PFSK-1 (cell line): ENCODE measurements at regions not wholly inside any gene's neighbourhood (a gene's known extent, or its start where the extent isn't known, plus 50 kb on each side); places are given as distances from the start of the nearest gene placed in this dataset.

Experiments
- FOXP2 ChIP-seq: optimal IDR thresholded peaks from 2 replicates; pipeline ENCODE3; 2011; ENCODE audit warnings: borderline replicate concordance, control low read depth, inconsistent platforms; ENCODE audit not compliant: insufficient read depth; ENCODE audit errors: extremely low read length, extremely low read depth
- POLR2AphosphoS5 ChIP-seq: IDR thresholded peaks from 2 replicates; pipeline ENCODE4 v1.6.1; 2012; ENCODE audit warnings: low read depth, mild to moderate bottlenecking, control low read depth, low read length, moderate library complexity
- SIN3A ChIP-seq: IDR thresholded peaks from 2 replicates; pipeline ENCODE4 v1.6.1; 2012; ENCODE audit warnings: mild to moderate bottlenecking, low read length, moderate library complexity, borderline replicate concordance; ENCODE audit not compliant: insufficient read depth
- TAF1 ChIP-seq: IDR thresholded peaks from 2 replicates; pipeline ENCODE4 v1.6.1; 2012; ENCODE audit warnings: low read length, control low read depth, borderline replicate concordance; ENCODE audit not compliant: insufficient read depth
- TF ChIP-seq, protein P1 (sequence below), 2 experiments: IDR thresholded peaks; 2 replicates each; pipeline versions ENCODE4 v1.6.1 to v1.8.0; 2011 to 2012; ENCODE audit warnings: low read depth in 2 of 2, low read length in 2 of 2, control low read depth in 1 of 2, inconsistent platforms in 1 of 2, mild to moderate bottlenecking in 1 of 2, moderate library complexity in 1 of 2; ENCODE audit not compliant: insufficient read depth in 1 of 2

DNA sequence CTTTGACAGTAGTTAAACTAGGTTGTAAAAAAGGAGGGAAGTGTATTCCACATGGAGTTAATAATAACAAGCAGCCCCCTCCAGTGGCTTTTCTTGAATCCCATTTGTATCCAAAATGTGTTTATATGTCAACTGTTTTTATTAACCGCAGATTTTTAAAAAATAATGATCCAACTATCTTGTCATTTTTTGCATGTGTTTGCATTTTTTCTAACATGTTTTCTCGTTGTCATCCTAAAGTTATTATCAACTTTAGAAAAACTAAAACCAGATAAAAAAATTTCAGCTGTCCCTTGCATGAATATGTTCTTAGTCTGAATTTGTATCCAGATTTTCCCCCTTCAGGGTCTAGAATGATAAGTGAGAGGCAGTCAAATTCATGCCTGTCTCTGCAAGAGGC lies 1063.3 kb downstream of the BCL11A start:
- no peak for TF ChIP-seq SIN3A
- no peak for TF ChIP-seq FOXP2

DNA sequence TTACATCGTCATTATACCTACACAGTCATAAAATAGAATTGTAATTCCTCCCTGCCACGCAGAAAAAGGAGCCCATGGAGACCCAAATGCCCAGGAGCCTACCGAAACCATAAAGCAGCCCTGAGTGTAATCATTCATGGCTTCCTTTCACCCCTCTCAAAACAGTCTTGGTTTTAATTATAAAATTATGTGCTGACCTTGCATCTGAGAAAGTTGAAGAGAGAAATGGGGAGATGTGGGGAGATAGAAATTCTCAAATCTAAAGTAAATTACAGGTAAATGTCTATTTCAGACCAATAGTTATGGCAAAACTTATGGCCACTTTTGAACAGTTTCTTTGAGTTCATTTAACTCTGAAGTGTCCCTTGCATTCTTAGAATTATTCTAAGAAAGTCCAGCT lies 1068.8 kb downstream of the BCL11A start:
- TF ChIP-seq, protein P1, sequence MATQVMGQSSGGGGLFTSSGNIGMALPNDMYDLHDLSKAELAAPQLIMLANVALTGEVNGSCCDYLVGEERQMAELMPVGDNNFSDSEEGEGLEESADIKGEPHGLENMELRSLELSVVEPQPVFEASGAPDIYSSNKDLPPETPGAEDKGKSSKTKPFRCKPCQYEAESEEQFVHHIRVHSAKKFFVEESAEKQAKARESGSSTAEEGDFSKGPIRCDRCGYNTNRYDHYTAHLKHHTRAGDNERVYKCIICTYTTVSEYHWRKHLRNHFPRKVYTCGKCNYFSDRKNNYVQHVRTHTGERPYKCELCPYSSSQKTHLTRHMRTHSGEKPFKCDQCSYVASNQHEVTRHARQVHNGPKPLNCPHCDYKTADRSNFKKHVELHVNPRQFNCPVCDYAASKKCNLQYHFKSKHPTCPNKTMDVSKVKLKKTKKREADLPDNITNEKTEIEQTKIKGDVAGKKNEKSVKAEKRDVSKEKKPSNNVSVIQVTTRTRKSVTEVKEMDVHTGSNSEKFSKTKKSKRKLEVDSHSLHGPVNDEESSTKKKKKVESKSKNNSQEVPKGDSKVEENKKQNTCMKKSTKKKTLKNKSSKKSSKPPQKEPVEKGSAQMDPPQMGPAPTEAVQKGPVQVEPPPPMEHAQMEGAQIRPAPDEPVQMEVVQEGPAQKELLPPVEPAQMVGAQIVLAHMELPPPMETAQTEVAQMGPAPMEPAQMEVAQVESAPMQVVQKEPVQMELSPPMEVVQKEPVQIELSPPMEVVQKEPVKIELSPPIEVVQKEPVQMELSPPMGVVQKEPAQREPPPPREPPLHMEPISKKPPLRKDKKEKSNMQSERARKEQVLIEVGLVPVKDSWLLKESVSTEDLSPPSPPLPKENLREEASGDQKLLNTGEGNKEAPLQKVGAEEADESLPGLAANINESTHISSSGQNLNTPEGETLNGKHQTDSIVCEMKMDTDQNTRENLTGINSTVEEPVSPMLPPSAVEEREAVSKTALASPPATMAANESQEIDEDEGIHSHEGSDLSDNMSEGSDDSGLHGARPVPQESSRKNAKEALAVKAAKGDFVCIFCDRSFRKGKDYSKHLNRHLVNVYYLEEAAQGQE (IDR thresholded peaks at IDR 0.05; ENCODE audit: insufficient read depth in 1 of 2, low read depth in 2 of 2, low read length in 2 of 2), result no peak
- TF ChIP-seq TAF1, result no peak
- TF ChIP-seq SIN3A, result no peak
- no peak for TF ChIP-seq POLR2AphosphoS5
- no peak for TF ChIP-seq FOXP2

DNA sequence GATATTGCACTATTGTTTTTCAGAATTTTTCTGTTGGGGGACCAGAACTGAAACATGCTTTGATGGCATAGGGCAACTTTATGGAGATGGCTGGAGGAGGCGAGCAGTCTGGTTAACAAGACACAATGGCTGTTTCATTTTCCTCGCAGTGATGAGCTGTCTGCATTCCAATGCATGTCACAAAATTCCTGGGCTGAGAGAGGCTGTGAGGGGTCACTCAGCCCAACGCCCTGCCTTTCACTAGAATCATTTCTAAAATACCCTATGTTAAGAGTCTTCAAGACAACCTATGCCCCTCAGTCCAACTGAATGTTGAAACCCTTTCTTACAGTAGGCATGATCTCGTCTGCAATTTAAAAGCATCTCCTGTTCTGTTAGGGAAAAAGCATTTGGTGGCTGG lies 1090.0 kb downstream of the BCL11A start:
- TF ChIP-seq TAF1 (no peak), SIN3A (no peak), FOXP2 (no peak), POLR2AphosphoS5 (no peak)
- TF ChIP-seq, protein P1 (IDR thresholded peaks at IDR 0.05; ENCODE audit: insufficient read depth in 1 of 2, low read depth in 2 of 2, low read length in 2 of 2), result no peak

DNA sequence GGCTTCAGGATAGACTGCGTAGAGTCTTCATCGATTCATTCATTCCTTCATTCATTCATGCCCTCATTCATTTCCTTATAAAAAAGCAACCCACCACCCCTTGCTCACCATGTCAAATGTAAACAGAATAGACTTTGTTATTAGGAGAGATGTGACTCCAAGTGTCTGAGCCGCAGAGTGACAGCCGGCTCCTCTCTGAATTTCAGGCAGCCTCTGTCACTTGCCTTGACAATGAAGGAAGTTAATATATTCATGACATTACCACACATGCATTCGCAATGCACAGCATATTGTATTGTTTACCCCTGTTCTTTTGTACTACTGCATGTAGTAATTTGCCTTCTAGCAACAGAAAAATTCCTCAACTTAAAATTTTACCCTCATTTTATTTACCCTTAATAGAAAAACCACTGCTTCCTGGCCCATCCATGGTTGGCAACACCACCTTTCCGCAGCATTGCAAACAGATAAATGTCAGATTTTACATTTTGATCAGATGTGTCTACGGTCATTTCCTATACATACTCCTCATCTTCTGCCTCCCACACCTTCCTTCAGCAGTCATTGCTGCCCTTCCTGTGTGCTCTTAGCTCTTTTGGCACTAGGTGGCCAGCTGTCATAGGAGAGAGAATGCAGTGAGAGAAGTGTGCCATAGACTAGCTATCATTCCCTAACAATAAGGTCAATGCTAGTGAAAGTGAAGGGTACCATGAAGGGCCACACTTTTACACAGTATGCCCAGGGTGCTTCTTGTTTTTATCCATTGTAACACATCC lies 1090.8 kb downstream of the BCL11A start:
- TF ChIP-seq, protein P1 (IDR thresholded peaks at IDR 0.05; ENCODE audit: insufficient read depth in 1 of 2, low read depth in 2 of 2, low read length in 2 of 2), result no peak

DNA sequence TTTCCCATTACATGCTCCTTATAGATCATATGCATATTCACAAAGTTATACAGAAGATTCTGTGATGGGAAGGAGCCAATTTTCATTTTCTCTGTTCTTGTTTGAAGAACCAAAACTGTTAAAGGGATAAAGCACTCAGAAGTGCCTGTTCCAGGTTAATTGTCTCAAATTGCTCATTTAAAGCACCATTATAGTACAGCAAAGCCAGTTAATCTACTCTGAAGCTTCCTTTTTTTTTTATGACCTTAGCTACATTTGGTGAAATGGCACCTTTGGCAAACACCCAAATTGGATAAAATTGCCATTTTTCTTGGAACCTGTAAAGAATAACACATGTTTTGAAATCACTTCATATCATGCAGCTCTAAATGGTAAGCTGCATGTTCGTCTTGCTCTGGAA lies 1092.3 kb downstream of the BCL11A start:
- TF ChIP-seq TAF1 (no peak), FOXP2 (no peak), SIN3A (no peak), POLR2AphosphoS5 (no peak)
- TF ChIP-seq, protein P1 (IDR thresholded peaks at IDR 0.05; ENCODE audit: insufficient read depth in 1 of 2, low read depth in 2 of 2, low read length in 2 of 2), result no peak
